PC-3 (cell line): ENCODE measurements at regions not wholly inside any gene's neighbourhood (a gene's known extent, or its start where the extent isn't known, plus 50 kb on each side); places are given as distances from the start of the nearest gene placed in this dataset.

Source experiments
- ATAC-seq: fragments of 200-7000 bp; cut with Tn5 transposase; 2 replicates; pipeline ENCODE4 v1.9.1; 2020; ENCODE audit warnings: mild to moderate bottlenecking, moderate library complexity
- BruUV-seq: library from RNA; stranded (reverse); fragments of 400-500 nt; replicated peaks from 2 replicates; lab custom pipeline; 2021; lab: Mats Ljungman, UMichigan
- CTCF ChIA-PET: fragments of 300-600 bp; sonication (Branson Sonifier 250); formaldehyde crosslinking; loops from one replicate; lab custom pipeline; 2022; ENCODE audit warnings: antibody characterized with exemption; lab: Charles Lee
- POLR2A ChIA-PET: fragments of 300-600 bp; sonication (Branson Sonifier 250); formaldehyde crosslinking; loops from one replicate; lab custom pipeline; 2022; ENCODE audit warnings: antibody characterized with exemption; ENCODE audit not compliant: unreplicated experiment; lab: Charles Lee
- DNase-seq: peaks from one replicate; pipeline ENCODE4 v3.0.0-alpha.2; 2015
- H2AFZ ChIP-seq: fragments of 300-600 bp; sonication (generic); 2 replicates; pipeline ENCODE4 v1.6.0; 2016; ENCODE audit warnings: antibody characterized with exemption, low read length
- H3F3A ChIP-seq: fragments of 300-600 bp; sonication (generic); one replicate; pipeline ENCODE4 v1.6.0; 2017; ENCODE audit warnings: antibody characterized with exemption, low read length, control low read depth, mild to moderate bottlenecking; ENCODE audit not compliant: unreplicated experiment
- H3K27ac ChIP-seq: fragments of 300-600 bp; sonication (generic); 2 replicates; pipeline ENCODE4 v1.5.1; 2016; ENCODE audit warnings: mild to moderate bottlenecking, low read length
- H3K27me3 ChIP-seq: fragments of 300-600 bp; sonication (generic); 2 replicates; pipeline ENCODE4 v1.6.1; 2016; ENCODE audit warnings: low read length, mixed read lengths
- H3K36me3 ChIP-seq: fragments of 300-600 bp; sonication (generic); 2 replicates; pipeline ENCODE4 v1.6.1; 2016; ENCODE audit warnings: low read depth, mixed run types, low read length, mixed read lengths
- H3K4me1 ChIP-seq: fragments of 300-600 bp; sonication (generic); 2 replicates; pipeline ENCODE4 v1.5.1; 2016; ENCODE audit warnings: low read length; ENCODE audit not compliant: insufficient read depth
- H3K4me2 ChIP-seq: fragments of 300-600 bp; sonication (generic); 2 replicates; pipeline ENCODE4 v1.6.0; 2016; ENCODE audit warnings: low read length
- H3K4me3 ChIP-seq: fragments of 300-600 bp; sonication (generic); 2 replicates; pipeline ENCODE4 v1.5.1; 2016; ENCODE audit warnings: mild to moderate bottlenecking, low read length, mixed read lengths
- H3K79me2 ChIP-seq: fragments of 300-600 bp; sonication (generic); 2 replicates; pipeline ENCODE4 v1.6.1; 2017; ENCODE audit warnings: low read length, mixed read lengths
- H3K9ac ChIP-seq: fragments of 300-600 bp; sonication (generic); 2 replicates; pipeline ENCODE4 v1.6.0; 2016; ENCODE audit warnings: mild to moderate bottlenecking, low read length
- H3K9me2 ChIP-seq: fragments of 300-600 bp; sonication (generic); replicated peaks from 2 replicates; pipeline ENCODE4 v1.6.1; 2016; ENCODE audit warnings: mixed run types, low read length, mixed read lengths
- H3K9me3 ChIP-seq: fragments of 300-600 bp; sonication (generic); 2 replicates; pipeline ENCODE4 v1.6.1; 2016; ENCODE audit warnings: low read length, mixed read lengths
- H4K20me1 ChIP-seq: fragments of 300-600 bp; sonication (generic); 2 replicates; pipeline ENCODE4 v1.6.1; 2016; ENCODE audit warnings: low read length, mixed read lengths
- CTCF ChIP-seq: fragments of 300-600 bp; sonication (generic); conservative IDR thresholded peaks from 2 replicates; pipeline ENCODE4 v1.5.1; 2017; ENCODE audit warnings: antibody characterized with exemption, low read depth, mild to moderate bottlenecking, low read length
- EZH2 ChIP-seq: fragments of 300-600 bp; sonication (generic); IDR thresholded peaks from one replicate; pipeline ENCODE4 v1.6.1; 2017; ENCODE audit warnings: antibody characterized with exemption, mild to moderate bottlenecking, low read length; ENCODE audit not compliant: unreplicated experiment
- EZH2phosphoT487 ChIP-seq: fragments of 300-600 bp; sonication (generic); IDR thresholded peaks from 2 replicates; pipeline ENCODE4 v1.6.1; 2018; ENCODE audit warnings: mild to moderate bottlenecking, antibody characterized with exemption, low read length, borderline replicate concordance
- intact Hi-C: fragments of 100-400 bp; cut with micrococcal nuclease; formaldehyde crosslinking; loops from 2 replicates; pipeline ENCODE4 v1.9.0; 2023

DNA sequence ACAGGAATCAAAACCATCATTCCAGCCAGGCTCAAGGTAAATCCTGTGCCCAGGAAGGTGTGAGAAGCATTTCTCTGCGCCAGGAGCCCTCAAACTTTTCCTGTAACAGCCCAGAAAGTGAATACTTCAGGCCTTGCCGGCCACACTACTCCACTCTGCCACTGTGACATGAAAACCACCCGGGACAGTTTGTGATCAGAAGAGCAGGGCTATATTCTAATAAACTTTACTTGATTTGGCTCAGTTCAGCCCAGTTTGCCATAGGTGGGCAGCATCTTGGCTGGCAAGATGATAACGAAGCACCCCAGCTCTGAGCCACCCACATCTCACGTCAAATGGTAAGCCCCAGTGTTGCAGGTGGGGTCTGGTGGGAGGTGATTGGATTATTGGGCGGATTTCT is 249.4 kb downstream of the DLL1 start:
- CTCF ChIA-PET: no interaction called here
- BruUV-seq: no TSS peak
- POLR2A ChIA-PET: no interaction called here

GRCh38 chr6:170040906-170041305 is 250.0 kb downstream of the DLL1 start:
- Histone ChIP-seq H3K27ac (no peak overlapping the region), H3K4me3 (no peak overlapping the region), H3K4me1 (no peaks in the 10 kb centered on the region), H3K9me3 (no peaks in the 10 kb centered on the region), H3K9me2 (no peaks in the 10 kb centered on the region), H3K27me3 (0 out of 2 replicates have a peak, but pooled peaks cover 4% of the 10 kb centered on the region), H3K4me2 (no peak overlapping the region), H4K20me1 (no peaks in the 10 kb centered on the region), H3K79me2 (no peaks in the 10 kb centered on the region), H3K9ac (no peak overlapping the region), H3K36me3 (no peaks in the 10 kb centered on the region), H2AFZ (no peak overlapping the region), H3F3A (no peaks in the 10 kb centered on the region)
- BruUV-seq: no TSS peak
- ChIA-PET CTCF (no interaction called here), POLR2A (no interaction called here)
- intact Hi-C loops: no loop called here
- DNase-seq (no peak), ATAC-seq (no peak)
- TF ChIP-seq EZH2 (no peak), CTCF (no peak), EZH2phosphoT487 (no peak)

More for the DNA sequence above, 249.4 kb downstream of the DLL1 start:
- no peak for ATAC-seq
- H3K27ac ChIP-seq: no peak overlapping the region
- no peak overlapping the region for H3K4me2 ChIP-seq
- H2AFZ ChIP-seq: no peak overlapping the region
- no peak overlapping the region for H3K9ac ChIP-seq
- H3K4me3 ChIP-seq: no peak overlapping the region
- no peaks in the 10 kb centered on the region for H3K79me2 ChIP-seq
- no peaks in the 10 kb centered on the region for H3K9me3 ChIP-seq
- intact Hi-C loops: no loop called here
- H3F3A ChIP-seq: no peaks in the 10 kb centered on the region
- no peaks in the 10 kb centered on the region for H3K4me1 ChIP-seq
- H4K20me1 ChIP-seq: no peaks in the 10 kb centered on the region
- no peaks in the 10 kb centered on the region for H3K9me2 ChIP-seq
- H3K36me3 ChIP-seq: no peaks in the 10 kb centered on the region
- H3K27me3 ChIP-seq: 0 out of 2 replicates have a peak, but pooled peaks cover 4% of the 10 kb centered on the region
- DNase-seq: no peak
- TF ChIP-seq EZH2phosphoT487: no peak
- no peak for TF ChIP-seq EZH2
- no peak for TF ChIP-seq CTCF

- Histone ChIP-seq H3K4me3 (no peak overlapping the region), H3K4me2 (no peak overlapping the region), H3K36me3 (no peaks in the 10 kb centered on the region), H2AFZ (no peak overlapping the region), H3K79me2 (no peaks in the 10 kb centered on the region), H3K9me2 (no peaks in the 10 kb centered on the region), H3K9me3 (no peaks in the 10 kb centered on the region), H4K20me1 (no peaks in the 10 kb centered on the region), H3F3A (no peaks in the 10 kb centered on the region), H3K9ac (no peak overlapping the region), H3K27me3 (0 out of 2 replicates have a peak, but pooled peaks cover 4% of the 10 kb centered on the region), H3K4me1 (no peaks in the 10 kb centered on the region), H3K27ac (no peak overlapping the region)
- no peak for DNase-seq
- no peak for TF ChIP-seq EZH2phosphoT487
- TF ChIP-seq CTCF: no peak
- no peak for TF ChIP-seq EZH2
- ChIA-PET POLR2A (no interaction called here), CTCF (no interaction called here)
- BruUV-seq: no TSS peak
- ATAC-seq: no peak
- intact Hi-C loops: no loop called here
Measured at GRCh38 chr6:170040115-170040500, 250.8 kb downstream of the DLL1 start.
